Gastroesophageal sphincter (tissue), 4 donors: ENCODE measurements at regions not wholly inside any gene's neighbourhood (a gene's known extent, or its start where the extent isn't known, plus 50 kb on each side); places are given as distances from the start of the nearest gene placed in this dataset.
A peak's percentile ranks its signal among the peaks of the same experiment; 100 is the strongest.
"Not testable (repeated sequence)": the region's sequence is repeated elsewhere in the genome, so short reads cannot be mapped to it uniquely, and the experiment has no call there.

Experiments used
- ATAC-seq: fragments of 150-250 bp; one replicate; pipeline ENCODE4 v1.9.1; 2016; ENCODE audit warnings: mild to moderate bottlenecking, moderate library complexity
- H3K27ac ChIP-seq, 4 donors: fragments of 200-600 bp; sonication (generic) in 3 of 4; 1 replicate in 3 of 4; 2 replicates in 1 of 4; pipeline ENCODE4 v1.5.1; 2016 to 2019
- H3K27me3 ChIP-seq: fragments of 200-600 bp; sonication (generic); one replicate; pipeline ENCODE4 v1.5.1; 2019
- H3K36me3 ChIP-seq, 2 donors: fragments of 200-600 bp; sonication (generic); one replicate each; pipeline ENCODE4 v1.5.1; 2019; ENCODE audit warnings: control low read depth in 1 of 2
- H3K4me1 ChIP-seq, 3 donors: fragments of 200-600 bp; sonication (generic); 1 replicate in 2 of 3; 2 replicates in 1 of 3; pipeline ENCODE4 v1.5.1; 2016 to 2019; ENCODE audit warnings: control low read depth in 2 of 3
- H3K4me3 ChIP-seq, 2 donors: fragments of 200-600 bp; sonication (generic); one replicate each; pipeline ENCODE4 v1.5.1; 2019; ENCODE audit warnings: mild to moderate bottlenecking in 1 of 2, moderate library complexity in 1 of 2
- H3K9me3 ChIP-seq, 3 donors: fragments of 200-600 bp; sonication (generic); one replicate each; pipeline ENCODE4 v1.5.1; 2017 to 2019; ENCODE audit warnings: control low read depth in 2 of 3
- CTCF ChIP-seq, 4 experiments: fragments of 200-600 bp in 2 of 4; fragments of 450-650 bp in 2 of 4; sonication (generic) in 1 of 4; IDR thresholded peaks; one replicate each; pipeline ENCODE4 v1.5.1; 2017 to 2019; ENCODE audit warnings: antibody characterized with exemption in 4 of 4, mild to moderate bottlenecking in 2 of 4, moderate library complexity in 2 of 4
- EP300 ChIP-seq: sonication (generic); formaldehyde crosslinking; IDR thresholded peaks from one replicate; pipeline ENCODE4 v1.6.1; 2017; ENCODE audit warnings: antibody characterized with exemption, mild to moderate bottlenecking
- POLR2A ChIP-seq, 2 donors: fragments of 450-650 bp; IDR thresholded peaks; one replicate each; pipeline ENCODE4 v1.6.1; 2017; ENCODE audit warnings: antibody characterized with exemption in 2 of 2, mild to moderate bottlenecking in 2 of 2, moderate library complexity in 1 of 2
- POLR2AphosphoS5 ChIP-seq: sonication (generic); formaldehyde crosslinking; IDR thresholded peaks from one replicate; pipeline ENCODE4 v1.6.1; 2017; ENCODE audit warnings: antibody characterized with exemption
- WGBS, 2 donors: methylation state at CpG; one replicate each; pipeline ENCODE4 v1.1.5; 2018; ENCODE audit warnings: low coverage in 1 of 2; 5-methylcytosine and 5-hydroxymethylcytosine counted together

- peaks cover 0 to 13% (median 0%) of the 10 kb centered on the region in 3 donors for H3K4me1 ChIP-seq
- peak; percentile 52 for ATAC-seq
- H3K9me3 ChIP-seq, result no peaks in the 10 kb centered on the region
- no peak overlapping the region for H3K4me3 ChIP-seq
- no peaks in the 10 kb centered on the region for H3K27me3 ChIP-seq
- H3K36me3 ChIP-seq, result no peaks in the 10 kb centered on the region
- WGBS, 2 donors, result 11 to 20% methylated on average over 1 to 2 of the region's 2 CpGs
- H3K27ac ChIP-seq, result no peak overlapping the region
- no peak for TF ChIP-seq POLR2A (IDR thresholded peaks at IDR 0.05)
Observed at GRCh38 chr7:84746353-84746752, 440.5 kb downstream of the SEMA3D start.

- no peaks in the 10 kb centered on the region for H3K9me3 ChIP-seq
- no peak overlapping the region for H3K27ac ChIP-seq
- no peaks in the 10 kb centered on the region for H3K36me3 ChIP-seq
- ATAC-seq, result no peak
- H3K27me3 ChIP-seq, result no peaks in the 10 kb centered on the region
- TF ChIP-seq POLR2A (IDR thresholded peaks at IDR 0.05), result no peak
- TF ChIP-seq POLR2AphosphoS5, result no peak
- peaks cover 0 to 13% (median 0%) of the 10 kb centered on the region in 3 donors for H3K4me1 ChIP-seq
- WGBS, 2 donors, result 32 to 36% methylated on average over 3 of the region's 3 CpGs
- no peak overlapping the region for H3K4me3 ChIP-seq
Observed at GRCh38 chr7:84744385-84744784, 442.5 kb downstream of the SEMA3D start.

DNA sequence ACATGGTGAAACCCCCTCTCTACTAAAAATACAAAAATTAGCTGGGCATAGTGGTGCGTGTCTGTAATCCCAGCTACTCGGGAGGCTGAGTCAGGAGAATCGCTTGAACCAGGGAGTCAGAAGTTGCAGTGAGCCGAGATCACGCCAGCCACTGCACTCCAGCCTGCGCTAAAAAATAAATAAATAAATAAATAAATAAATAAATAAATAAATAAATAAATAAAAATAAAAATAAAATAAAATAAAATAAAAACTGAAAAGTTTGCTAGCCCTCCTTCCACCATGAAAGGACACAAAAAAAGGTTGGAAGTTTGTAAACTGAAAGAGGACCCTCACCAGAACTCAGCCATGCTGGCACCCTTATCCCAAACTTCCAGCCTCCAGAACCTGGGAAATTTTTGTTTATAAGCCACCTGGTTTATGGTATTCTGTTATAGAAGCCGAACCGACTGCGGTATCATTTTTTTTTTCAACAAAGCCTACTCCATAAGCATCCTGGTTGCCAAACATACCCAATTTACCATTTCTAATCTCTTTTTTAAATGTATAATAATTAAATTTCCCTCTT is 448.2 kb downstream of the SEMA3D start:
- no peaks in the 10 kb centered on the region for H3K36me3 ChIP-seq
- TF ChIP-seq EP300, result no peak
- no peak for TF ChIP-seq CTCF (IDR thresholded peaks at IDR 0.05)
- TF ChIP-seq POLR2A (IDR thresholded peaks at IDR 0.05), result no peak
- H3K27ac ChIP-seq, result no peak overlapping the region
- no peaks in the 10 kb centered on the region for H3K9me3 ChIP-seq
- no peaks in the 10 kb centered on the region for H3K4me1 ChIP-seq
- WGBS, 2 donors, result 89 to 92% methylated on average over 3 to 6 of the region's 9 CpGs
- no peak for ATAC-seq
- no peak overlapping the region for H3K4me3 ChIP-seq
- no peaks in the 10 kb centered on the region for H3K27me3 ChIP-seq

DNA sequence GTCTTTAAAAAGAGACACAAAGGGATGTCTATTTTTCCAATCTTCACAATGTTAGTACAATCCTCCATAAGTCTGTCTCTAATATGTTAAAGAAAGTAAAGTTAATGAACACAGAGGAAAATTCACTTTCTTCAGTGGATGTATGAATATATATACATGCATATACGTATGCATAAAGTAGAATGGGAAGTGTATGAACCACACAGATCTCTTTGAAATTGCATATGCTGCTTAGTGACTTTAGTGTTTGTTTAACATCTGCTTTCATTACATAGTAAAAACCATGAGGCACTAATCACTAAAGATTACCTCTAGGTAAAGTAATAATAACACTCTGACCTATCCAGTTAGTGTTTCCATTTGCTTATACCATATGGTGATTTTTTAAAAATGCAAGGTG is 451.2 kb downstream of the SEMA3D start:
- ATAC-seq, result no peak
- no peaks in the 10 kb centered on the region for H3K9me3 ChIP-seq
- no peaks in the 10 kb centered on the region for H3K36me3 ChIP-seq
- H3K27me3 ChIP-seq, result no peaks in the 10 kb centered on the region
- H3K4me1 ChIP-seq, result no peaks in the 10 kb centered on the region
- WGBS, 2 donors, result 67 to 77% methylated on average over 1 of the region's 1 CpG
- H3K27ac ChIP-seq, result no peak overlapping the region
- H3K4me3 ChIP-seq, result no peak overlapping the region
- TF ChIP-seq POLR2A (IDR thresholded peaks at IDR 0.05) (no peak), POLR2AphosphoS5 (no peak), EP300 (no peak), CTCF (IDR thresholded peaks at IDR 0.05) (no peak)

DNA sequence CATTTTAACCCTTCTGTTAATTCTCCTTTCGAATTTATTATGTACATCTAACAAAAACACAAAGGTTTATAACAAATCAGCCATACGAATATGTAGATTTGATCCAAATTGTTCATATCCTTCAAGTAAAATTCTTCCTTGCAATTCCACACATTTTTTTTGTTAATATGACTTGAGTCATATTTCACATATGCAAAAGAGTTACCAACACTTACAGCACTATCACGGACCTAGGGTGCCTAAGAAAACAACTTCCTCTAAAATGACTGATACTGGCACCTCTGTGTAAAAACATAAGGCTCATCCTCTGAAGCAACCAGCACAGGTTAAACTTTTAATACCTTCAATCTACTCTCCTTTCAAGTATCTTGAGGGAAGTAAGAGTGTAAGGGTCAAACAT is 451.8 kb downstream of the SEMA3D start:
- no peak for TF ChIP-seq POLR2A (IDR thresholded peaks at IDR 0.05)
- WGBS, 2 donors, result 84 to 85% methylated on average over 3 of the region's 3 CpGs

GRCh38 chr7:84733976-84734375 is 452.9 kb downstream of the SEMA3D start:
- not testable (repeated sequence) for H3K36me3 ChIP-seq, H3K4me3 ChIP-seq, H3K27me3 ChIP-seq, H3K27ac ChIP-seq, H3K4me1 ChIP-seq, H3K9me3 ChIP-seq, ATAC-seq
- WGBS, 2 donors, result 87 to 90% methylated on average over 2 of the region's 2 CpGs

More for the DNA sequence above, 451.8 kb downstream of the SEMA3D start:
- no peak for ATAC-seq
- Histone ChIP-seq H3K4me3 (no peak overlapping the region), H3K4me1 (no peaks in the 10 kb centered on the region), H3K27me3 (no peaks in the 10 kb centered on the region), H3K9me3 (no peaks in the 10 kb centered on the region), H3K36me3 (no peaks in the 10 kb centered on the region), H3K27ac (no peak overlapping the region)

- H3K36me3 ChIP-seq, H3K4me3 ChIP-seq, H3K4me1 ChIP-seq, H3K27me3 ChIP-seq, H3K27ac ChIP-seq, H3K9me3 ChIP-seq, ATAC-seq: not testable (repeated sequence)
- 91 to 100% methylated on average over 3 of the region's 4 CpGs for WGBS, 2 donors
Observed at GRCh38 chr7:84730864-84731263, 456.0 kb downstream of the SEMA3D start.

- H3K4me1 ChIP-seq, result no peaks in the 10 kb centered on the region
- H3K27ac ChIP-seq, result no peak overlapping the region
- WGBS, 2 donors, result 25% methylated on average over 1 of the region's 1 CpG
- no peaks in the 10 kb centered on the region for H3K27me3 ChIP-seq
- no peak for ATAC-seq
- no peaks in the 10 kb centered on the region for H3K36me3 ChIP-seq
- H3K4me3 ChIP-seq, result no peak overlapping the region
- H3K9me3 ChIP-seq, result no peaks in the 10 kb centered on the region
- TF ChIP-seq POLR2AphosphoS5, result no peak
- no peak for TF ChIP-seq POLR2A (IDR thresholded peaks at IDR 0.05)
- TF ChIP-seq EP300, result no peak
- no peak for TF ChIP-seq CTCF (IDR thresholded peaks at IDR 0.05)
Observed at GRCh38 chr7:84729284-84729683, 457.6 kb downstream of the SEMA3D start.
